SK-N-SH (cell line): ENCODE measurements at regions not wholly inside any gene's neighbourhood (a gene's known extent, or its start where the extent isn't known, plus 50 kb on each side); places are given as distances from the start of the nearest gene placed in this dataset.

Experiments
- CTCF ChIP-seq: fragments of 200-600 bp; sonication (generic); IDR thresholded peaks from 2 replicates; pipeline ENCODE4 v1.6.1; 2017; ENCODE audit warnings: antibody characterized with exemption, mild to moderate bottlenecking, moderate library complexity
- ELF1 ChIP-seq: IDR thresholded peaks from 2 replicates; pipeline ENCODE4 v1.4.0; 2012
- FOXM1 ChIP-seq: IDR thresholded peaks from 2 replicates; pipeline ENCODE4 v1.4.0; 2012; ENCODE audit warnings: low read depth, mild to moderate bottlenecking
- GABPA ChIP-seq: IDR thresholded peaks from 2 replicates; pipeline ENCODE4 v1.4.0; 2012; ENCODE audit warnings: low read depth, mild to moderate bottlenecking
- MAX ChIP-seq: IDR thresholded peaks from 2 replicates; pipeline ENCODE4 v1.4.0; 2012; ENCODE audit warnings: low read depth
- MXI1 ChIP-seq: IDR thresholded peaks from 2 replicates; pipeline ENCODE4 v1.6.1; 2012; ENCODE audit warnings: mild to moderate bottlenecking, low read depth, low read length, improper control_type of control experiment
- RAD21 ChIP-seq: IDR thresholded peaks from 2 replicates; pipeline ENCODE4 v1.6.1; 2012; ENCODE audit warnings: mild to moderate bottlenecking, low read length
- RXRA ChIP-seq: IDR thresholded peaks from 2 replicates; pipeline ENCODE4 v1.4.0; 2012; ENCODE audit warnings: low read depth, mild to moderate bottlenecking, borderline replicate concordance
- SIN3A ChIP-seq: IDR thresholded peaks from 2 replicates; pipeline ENCODE4 v1.6.1; 2012; ENCODE audit warnings: low read depth, mild to moderate bottlenecking, low read length, moderate library complexity, borderline replicate concordance
- SMC3 ChIP-seq: IDR thresholded peaks from 2 replicates; pipeline ENCODE4 v1.6.1; 2012; ENCODE audit warnings: low read depth, low read length, improper control_type of control experiment
- TCF12 ChIP-seq: IDR thresholded peaks from 2 replicates; pipeline ENCODE4 v1.4.0; 2012
- USF1 ChIP-seq: IDR thresholded peaks from 2 replicates; pipeline ENCODE4 v1.4.0; 2012; ENCODE audit warnings: low read depth, borderline replicate concordance

GRCh38 chr4:174138616-174139015 is 144.9 kb downstream of the FBXO8 start:
- TF ChIP-seq RAD21, result no peak
- TF ChIP-seq MAX, result no peak
- no peak for TF ChIP-seq TCF12
- TF ChIP-seq GABPA, result no peak
- TF ChIP-seq CTCF, result no peak
- no peak for TF ChIP-seq USF1
- no peak for TF ChIP-seq MXI1
- TF ChIP-seq FOXM1, result no peak
- no peak for TF ChIP-seq SIN3A
- TF ChIP-seq SMC3, result no peak
- no peak for TF ChIP-seq RXRA
- no peak for TF ChIP-seq ELF1
